HG02943 (cell line): ENCODE measurements at regions not wholly inside any gene's neighbourhood (a gene's known extent, or its start where the extent isn't known, plus 50 kb on each side); places are given as distances from the start of the nearest gene placed in this dataset.
"Not testable (repeated sequence)": the region's sequence is repeated elsewhere in the genome, so short reads cannot be mapped to it uniquely, and the experiment has no call there.

Source experiments
- ATAC-seq: cut with Tn5 transposase; IDR thresholded peaks from one replicate; pipeline ENCODE4 v1.9.1; 2021; ENCODE audit warnings: mild to moderate bottlenecking, low read depth, moderate library complexity; ENCODE audit not compliant: unreplicated experiment

DNA sequence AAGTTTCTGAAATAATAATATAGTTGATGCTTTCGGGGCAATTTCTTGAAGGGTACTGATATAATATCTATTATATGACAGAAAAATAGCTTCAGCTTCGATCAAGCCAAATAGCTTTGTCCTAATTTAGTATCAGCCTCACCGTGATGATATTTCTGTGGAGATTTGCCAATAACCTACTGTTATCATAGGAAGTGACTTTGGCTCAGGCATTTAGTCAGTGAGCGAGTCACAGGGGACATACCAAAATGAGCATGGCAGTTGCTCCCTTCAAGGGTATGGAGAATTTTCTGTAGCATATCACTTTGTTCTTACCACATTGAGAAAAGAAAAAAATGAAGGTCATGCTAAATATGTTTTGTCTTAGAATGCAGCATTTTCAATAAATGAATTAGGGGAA lies 767.6 kb upstream of the SLITRK1 start:
- no peak for ATAC-seq

DNA sequence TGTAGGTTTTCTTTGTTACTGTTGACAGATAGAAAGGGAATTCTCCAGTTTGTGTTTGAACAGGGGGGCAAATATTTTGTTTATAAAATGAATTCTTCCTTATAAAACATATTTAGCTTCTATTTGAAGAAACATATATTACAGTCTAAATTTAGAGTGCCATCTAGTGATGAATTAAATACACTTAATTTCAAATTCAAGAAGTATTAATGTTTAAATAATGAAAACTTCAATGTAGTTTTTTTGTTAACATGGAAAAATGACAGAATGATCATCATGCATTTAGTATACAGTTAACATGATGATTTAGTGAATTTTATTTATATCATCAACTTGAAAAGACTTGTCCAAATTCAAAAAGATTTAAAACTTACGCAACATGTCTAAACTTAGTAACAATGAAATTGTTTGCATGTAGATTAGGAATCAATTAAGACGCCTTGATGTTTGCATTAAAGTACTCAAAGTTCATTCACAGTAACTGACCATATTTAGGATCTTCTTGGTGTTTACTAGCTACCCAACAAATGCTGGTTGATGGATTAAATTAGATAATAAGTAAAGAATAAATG lies 765.9 kb upstream of the SLITRK1 start:
- no peak for ATAC-seq

DNA sequence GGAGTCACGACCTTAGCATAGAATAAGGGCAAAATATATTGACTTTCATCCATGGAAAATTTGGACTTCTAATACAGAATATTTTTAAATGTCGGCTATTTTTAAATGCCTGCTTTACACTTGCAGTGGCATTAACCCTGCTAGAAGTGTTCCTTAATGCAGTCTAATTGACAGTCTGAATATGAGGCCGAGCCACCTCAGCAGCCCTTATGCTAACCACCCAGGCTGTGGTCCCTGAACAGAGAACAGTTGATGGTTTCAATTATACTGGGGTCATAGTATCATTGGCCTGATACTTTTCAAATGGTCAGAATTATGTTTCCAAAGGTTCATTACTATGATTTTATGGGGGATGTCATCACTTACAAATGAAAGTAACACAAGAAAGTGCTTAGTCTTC lies 764.7 kb upstream of the SLITRK1 start:
- ATAC-seq: no peak

DNA sequence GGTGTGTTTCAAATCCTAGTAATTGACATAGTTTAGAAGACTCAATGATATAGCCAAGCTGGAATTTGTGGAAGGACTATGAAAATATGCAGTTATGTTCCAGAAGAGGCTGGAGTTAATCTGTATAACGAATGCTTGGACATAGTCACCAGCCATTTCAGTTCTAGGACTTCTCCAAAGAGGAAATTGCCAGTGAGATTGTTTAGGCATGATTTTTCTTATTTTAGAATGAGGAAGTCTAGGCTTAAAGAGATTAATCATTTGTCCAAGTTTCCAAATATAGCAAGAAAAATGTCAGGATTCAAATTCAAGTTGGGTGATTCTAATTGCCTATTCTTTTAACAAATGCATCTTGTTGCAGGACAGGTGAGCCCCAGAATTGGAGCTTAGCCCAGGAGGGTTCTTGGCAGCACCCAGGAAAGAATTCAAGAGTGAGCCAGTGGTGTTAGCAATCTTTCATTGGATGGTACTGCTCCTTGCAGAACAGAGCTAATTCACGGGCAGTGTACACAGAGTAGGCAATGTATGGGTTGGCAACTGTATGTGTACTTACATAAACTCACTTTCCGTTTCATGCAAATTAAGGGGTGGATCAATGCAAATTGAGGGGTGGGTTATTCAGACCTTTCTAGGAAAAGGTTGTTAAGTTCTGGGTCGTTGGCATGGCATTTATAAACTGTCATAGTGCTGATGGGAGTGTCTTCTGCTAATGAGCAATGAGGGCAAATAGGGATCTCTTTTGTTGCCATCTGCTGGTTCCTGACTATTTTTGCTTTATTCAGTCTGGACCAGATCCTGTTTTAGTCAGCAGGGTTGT lies 763.1 kb upstream of the SLITRK1 start:
- no peak for ATAC-seq

DNA sequence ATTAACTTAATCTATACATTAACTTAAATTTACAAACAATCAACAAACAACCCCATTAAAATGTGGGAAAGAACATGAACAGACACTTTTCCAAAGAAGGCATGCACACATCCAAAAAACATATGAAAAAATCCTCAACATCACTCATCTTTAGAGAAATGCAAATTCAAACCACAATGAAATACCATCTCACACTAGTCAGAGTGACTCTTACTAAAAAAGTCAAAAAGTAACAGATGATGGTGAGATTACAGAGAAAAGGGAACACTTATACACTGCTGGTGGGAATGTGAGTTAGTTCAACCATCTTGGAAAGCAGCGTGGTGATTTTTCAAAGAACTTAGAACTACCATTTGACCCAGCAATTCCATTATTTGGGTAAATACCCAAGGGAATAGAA lies 759.2 kb upstream of the SLITRK1 start:
- ATAC-seq: no peak

DNA sequence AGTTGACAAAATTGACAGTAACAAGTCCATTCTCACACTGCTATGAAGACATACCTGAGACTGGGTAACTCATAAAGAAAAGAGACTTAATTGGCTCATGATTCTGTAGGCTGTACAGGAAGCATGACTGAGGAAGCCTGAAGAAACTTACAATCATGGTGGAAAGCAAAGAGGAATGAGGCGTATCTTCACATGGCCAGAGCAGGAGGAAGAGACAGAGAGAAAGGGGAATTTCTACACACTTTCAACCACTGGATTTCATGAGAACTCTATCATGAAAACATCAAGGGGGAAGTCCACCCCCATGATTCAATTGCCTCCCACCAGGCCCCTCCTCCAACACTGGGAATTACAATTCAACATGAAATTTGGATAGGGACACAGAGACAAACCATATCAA lies 758.4 kb upstream of the SLITRK1 start:
- no peak for ATAC-seq

DNA sequence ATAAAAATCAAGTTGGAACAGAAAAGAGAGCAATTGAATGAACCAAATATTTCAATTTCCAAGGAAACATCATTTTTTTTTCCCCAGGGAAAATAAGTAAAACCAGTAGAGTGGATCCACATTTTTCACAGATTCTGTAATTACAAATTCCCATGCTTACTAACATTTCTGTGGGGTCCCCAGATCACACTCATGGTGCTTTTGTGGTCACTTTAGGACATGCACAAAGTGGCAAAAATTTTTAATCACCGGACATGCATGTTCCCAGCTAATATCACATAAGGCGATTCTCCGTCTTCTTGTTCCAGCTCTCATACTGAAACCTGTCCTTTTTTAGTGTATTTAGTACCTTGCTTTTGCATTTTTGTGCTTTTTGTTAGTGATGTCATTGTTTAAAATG lies 748.2 kb upstream of the SLITRK1 start:
- ATAC-seq: no peak

DNA sequence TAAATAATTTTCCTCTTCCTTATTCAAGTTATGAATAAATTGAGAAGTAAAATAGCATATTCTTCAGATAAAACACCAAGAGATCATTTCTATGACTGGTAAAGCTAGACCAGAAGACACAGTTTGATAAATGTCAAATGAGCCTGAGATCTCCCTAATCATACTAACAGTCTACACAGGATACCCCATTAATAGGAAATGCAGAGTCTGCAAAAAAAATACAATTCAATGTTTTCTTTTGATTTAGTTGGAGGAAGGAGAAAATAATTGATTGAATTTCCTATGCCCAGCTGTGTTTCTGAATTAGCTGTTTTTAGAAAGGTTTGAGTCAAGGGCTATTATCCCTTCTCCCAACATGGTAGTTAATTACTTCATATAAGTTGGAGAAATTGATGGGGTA lies 734.6 kb upstream of the SLITRK1 start:
- ATAC-seq: no peak

DNA sequence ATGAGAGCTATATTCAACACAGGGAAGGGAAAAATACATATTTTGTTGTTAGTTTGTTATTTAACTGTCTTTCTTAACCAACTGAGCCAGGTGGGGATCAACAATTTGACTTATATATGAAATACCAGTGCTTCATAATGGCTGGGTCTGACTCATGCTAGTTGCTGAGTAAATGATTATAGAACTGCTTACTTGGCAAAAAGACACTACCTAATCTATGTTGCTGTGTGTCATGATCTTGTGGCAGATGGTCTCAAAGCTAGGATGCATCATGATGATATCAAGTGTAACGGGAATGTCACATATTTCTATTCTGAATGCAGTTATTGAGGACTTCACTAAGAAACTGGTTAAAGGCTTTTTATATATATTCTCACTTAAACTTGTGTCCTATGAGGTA lies 727.4 kb upstream of the SLITRK1 start:
- no peak for ATAC-seq

DNA sequence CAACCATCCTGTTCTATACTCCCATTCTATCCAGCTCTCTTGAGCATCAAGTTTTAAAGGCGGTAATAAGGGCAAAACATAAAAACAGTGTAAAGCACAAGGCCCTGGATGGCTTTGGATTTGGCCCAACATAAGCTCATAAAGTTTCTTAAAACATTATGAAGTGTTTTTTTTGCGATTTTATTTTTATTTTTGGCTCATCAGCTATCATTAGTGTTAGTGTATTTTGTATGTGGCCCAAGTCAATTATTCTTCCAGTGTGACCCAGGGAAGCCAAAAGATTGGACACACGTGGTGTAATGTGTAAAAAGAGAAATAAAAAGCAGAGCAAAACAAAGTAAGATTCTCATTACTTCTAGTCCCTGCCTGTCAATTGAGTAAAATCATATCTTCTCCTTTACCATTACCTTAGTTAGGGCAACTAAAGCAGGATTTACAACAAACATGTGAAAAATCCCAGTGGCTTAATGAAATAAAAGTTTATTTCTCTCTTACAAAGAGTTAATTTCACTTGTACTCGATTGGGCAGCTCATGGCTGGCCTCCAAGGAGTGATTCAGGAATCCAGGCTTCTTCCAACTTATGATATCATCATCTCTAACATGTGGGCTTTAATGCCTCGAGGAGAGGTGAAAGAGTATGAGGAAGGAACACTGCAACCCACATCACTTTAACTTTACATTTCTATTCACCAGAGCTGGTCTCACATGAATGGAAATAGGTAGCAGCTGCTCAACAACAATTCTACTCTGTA lies 725.2 kb upstream of the SLITRK1 start:
- no peak for ATAC-seq

DNA sequence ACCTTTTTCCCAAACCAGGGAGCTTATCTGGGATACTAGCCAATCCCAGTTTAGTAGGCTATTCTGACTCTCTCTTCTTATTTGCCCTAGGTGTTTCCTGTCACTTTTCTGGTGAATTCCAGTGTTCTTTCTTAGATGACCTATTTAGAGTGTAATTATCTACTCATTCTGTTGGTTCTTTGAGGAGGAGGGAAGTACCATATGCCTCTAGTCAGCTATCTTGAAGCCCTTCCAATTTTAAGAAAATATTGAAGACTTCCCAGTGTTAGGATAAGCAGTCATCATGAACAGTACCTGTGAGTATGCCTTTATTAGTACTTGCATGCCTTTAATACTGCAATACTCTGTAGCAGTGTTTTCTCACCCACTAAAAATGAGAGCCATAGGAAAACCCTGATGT lies 724.3 kb upstream of the SLITRK1 start:
- no peak for ATAC-seq

DNA sequence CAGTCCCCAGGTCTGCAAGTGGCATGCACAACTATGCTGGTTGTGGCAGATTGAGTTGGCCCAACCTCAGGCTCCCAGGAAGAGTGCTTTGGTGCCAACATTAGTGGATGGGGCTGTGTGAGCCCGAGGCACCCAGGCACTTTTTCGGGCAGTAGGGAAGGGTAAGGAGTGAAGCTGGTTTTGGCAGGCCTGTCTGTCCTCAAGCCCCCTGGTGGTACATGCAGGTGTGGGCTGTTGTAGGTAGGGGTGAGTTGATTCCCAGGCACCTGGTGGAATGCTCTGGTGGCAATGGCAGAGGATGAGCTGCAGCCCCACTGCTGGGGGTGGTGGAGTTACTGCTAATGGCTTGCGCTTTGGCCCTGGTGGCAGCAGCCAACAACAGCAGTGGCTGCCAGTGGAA lies 723.7 kb upstream of the SLITRK1 start:
- no peak for ATAC-seq

DNA sequence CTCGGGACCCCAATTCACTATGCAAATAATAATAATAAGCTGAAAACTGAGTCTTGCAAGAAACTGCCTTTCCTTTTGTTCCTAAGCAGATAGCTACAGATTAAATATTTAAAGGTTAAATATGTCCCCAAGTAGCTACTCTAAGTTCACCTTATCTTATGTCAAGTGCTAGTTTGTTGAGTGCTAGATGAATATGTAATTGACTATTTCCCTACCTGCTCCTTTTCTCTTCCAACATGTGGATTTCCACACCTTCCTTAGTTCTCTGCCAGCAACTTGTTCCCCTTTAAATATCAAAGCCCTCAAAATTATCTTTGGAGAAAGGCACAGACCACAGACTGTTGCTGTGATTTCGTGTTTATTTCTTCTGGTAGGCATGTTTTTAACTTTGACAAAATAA lies 709.2 kb upstream of the SLITRK1 start:
- no peak for ATAC-seq

DNA sequence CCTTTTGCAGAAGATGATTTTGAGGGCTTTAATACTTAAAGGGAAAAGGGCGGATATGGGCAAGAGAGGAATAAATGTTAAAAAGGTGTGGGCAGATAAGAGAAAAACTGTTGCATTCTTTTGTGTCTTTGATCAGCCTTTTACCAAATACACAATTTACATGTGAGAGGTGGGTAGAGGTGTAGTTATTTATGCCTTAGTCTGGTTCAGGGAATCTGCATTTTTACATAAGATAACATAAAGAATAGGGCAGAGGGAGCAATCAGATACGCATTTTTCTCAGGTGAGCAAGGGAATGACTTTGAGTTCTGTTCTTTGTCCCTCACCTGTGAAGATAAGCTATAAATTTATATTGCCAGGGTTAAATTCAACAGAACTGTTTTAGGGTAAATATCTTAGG lies 708.4 kb upstream of the SLITRK1 start:
- ATAC-seq: no peak

DNA sequence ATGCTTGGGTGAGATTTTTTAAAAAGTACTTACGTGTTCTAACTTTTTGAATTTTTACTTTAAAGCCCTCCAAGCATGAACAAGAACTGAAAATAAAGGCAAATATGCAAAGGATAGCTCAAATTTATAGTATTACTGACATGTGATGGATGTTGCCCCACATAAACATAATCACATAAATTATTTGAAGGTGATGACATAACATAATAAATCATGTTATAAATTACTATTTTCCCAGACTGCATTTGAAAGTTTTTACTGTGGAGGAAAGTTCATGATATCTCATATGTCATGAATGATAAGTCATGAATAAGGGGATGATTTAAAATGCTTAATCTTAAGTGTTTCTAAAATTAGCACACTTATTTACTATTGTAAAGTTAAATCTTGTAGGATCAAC lies 705.7 kb upstream of the SLITRK1 start:
- no peak for ATAC-seq

DNA sequence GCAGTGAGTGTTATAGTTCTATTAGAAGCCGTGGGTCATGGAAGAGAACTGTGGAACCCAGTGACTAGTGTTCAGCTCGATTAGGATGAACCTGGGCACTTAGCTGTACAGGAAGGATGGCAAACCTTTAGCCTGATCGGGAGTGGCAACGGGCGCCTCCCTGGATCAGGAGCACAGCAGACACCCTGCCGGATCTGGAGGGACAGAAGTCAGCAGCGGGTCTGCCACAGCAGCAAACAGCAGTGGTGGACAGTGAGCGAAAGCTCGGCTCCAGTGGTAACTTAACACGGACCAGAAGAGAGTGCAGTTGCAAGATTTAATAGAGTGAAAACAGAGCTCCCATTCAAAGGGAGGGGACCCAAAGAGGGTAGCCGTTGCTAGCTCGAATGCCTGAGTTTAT lies 697.6 kb upstream of the SLITRK1 start:
- ATAC-seq: not testable (repeated sequence)

DNA sequence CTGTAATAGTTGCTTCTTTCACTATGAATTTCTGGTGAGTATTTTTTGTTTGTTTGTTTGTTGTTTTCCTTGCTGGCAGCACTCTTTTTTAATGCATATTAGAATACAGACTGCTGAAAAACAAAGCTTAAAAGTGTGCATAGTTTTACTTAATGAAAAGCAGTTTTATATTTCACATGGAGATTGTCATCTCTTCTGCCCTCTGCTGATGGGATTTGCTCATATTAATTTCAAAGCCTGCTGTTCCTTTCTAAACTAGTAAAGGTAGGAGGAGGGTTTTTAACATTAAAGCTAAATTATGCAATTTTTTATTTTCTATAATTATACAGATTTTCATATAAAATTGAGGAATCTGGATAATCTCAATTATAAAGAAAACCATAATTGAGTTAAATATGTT lies 692.6 kb upstream of the SLITRK1 start:
- ATAC-seq: no peak

DNA sequence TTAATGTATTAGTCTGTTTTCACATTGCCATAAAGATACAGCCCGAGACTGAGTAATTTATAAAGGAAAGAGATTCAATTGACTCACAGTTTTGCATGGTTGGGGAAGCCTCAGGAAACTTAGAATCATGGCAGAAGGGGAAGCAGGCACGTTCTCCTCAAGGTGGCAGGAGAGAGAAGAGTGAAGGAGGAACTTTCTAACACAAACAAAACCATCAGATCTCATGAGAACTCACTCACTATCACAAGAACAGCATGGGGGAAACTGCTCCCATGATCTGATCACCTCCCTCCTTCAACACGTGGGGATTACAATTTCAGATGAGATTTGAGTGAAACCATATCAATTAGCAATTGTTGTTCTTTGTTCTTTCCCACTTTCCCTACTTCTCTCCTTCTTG lies 689.0 kb upstream of the SLITRK1 start:
- ATAC-seq: no peak

DNA sequence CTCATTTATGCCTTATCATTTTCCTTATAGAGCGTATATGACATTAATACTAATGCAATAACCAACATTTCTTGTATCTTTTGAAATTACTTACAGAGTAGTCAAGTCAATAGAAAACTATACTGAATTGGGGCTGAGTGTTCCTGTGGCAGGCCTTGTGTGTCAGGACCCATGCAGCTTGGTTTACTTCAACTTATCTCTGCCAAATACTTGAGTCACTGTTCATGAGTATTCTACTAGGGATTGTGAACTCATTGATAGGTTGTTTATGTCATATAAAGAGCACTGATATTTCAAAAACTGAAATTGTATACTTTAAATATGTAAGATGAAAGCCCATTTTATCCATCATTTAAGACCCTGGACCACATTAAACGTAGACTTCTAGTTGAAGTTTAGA lies 688.6 kb upstream of the SLITRK1 start:
- ATAC-seq: no peak

DNA sequence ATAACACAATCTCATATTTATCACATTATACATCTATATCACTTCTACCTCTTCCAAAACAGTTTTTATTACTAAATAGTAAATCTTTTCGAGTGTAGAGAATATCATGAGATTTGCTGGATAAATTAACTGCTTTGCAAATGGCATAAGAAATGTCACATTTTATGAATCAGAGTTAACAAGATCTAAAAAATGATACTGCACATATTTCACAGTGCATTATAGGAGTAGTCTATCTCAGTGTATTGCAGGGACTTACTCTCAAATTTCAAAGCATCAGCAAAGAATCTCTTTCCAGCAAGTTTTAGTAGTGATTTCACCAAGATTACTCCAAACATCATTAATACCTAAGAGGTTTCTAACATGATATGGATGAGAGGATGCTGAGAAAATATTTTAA lies 687.1 kb upstream of the SLITRK1 start:
- ATAC-seq: no peak

DNA sequence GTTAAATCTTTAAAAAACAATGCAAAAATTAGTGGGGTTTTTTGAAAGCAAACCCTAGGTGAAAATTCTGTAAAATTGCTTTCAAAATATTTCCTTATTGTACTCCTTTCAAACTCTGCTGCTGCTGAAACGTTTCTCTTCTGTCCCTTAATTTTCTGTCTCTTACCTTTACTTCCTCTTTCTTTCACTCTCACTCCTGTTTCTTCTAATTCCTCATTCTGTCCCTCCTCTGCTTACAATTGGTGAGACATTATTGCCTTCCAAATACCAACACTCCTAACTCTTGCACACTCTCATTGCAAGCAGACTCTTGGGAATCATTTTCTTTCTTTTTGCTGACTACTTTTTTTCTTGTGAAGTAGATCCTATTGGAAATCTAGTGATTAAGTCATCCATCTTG lies 685.6 kb upstream of the SLITRK1 start:
- ATAC-seq: no peak

DNA sequence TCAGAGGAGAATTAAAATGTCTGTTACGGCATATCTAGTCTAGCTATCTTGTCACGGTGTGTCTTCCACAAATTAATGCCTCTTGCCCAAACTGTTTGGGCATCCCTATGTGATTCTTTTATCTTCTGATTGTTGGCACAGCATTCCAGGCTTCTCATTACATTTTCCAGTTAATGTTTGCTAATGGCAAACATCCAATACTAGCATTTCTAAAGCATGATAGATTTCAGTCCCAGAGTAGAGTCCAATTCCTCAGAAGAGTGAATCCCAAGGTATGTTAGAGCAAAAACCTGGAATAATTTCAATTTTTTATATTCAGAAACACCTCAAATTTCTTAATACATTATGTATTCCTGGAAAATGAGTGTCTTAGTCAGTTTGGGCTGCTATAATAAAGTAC lies 684.5 kb upstream of the SLITRK1 start:
- no peak for ATAC-seq
